GM19468 (cell line): ENCODE measurements at regions not wholly inside any gene's neighbourhood (a gene's known extent, or its start where the extent isn't known, plus 50 kb on each side); places are given as distances from the start of the nearest gene placed in this dataset.
"Not testable (repeated sequence)": the region's sequence is repeated elsewhere in the genome, so short reads cannot be mapped to it uniquely, and the experiment has no call there.

Experiments
- ATAC-seq: cut with Tn5 transposase; IDR thresholded peaks from one replicate; pipeline ENCODE4 v1.9.1; 2021; ENCODE audit warnings: mild to moderate bottlenecking, moderate library complexity, moderate number of reproducible peaks; ENCODE audit not compliant: unreplicated experiment; ENCODE audit errors: extremely low read depth

GRCh38 chr4:58111818-58112217 is 1001.6 kb upstream of the IGFBP7 start:
- no peak for ATAC-seq

GRCh38 chr4:58093352-58093751 is 983.2 kb upstream of the IGFBP7 start:
- no peak for ATAC-seq

GRCh38 chr4:58090539-58090938 is 980.4 kb upstream of the IGFBP7 start:
- no peak for ATAC-seq

GRCh38 chr4:58081356-58081755 is 971.2 kb upstream of the IGFBP7 start:
- ATAC-seq = no peak

GRCh38 chr4:58075724-58076123 is 965.5 kb upstream of the IGFBP7 start:
- no peak for ATAC-seq

GRCh38 chr4:58074382-58074781 is 964.2 kb upstream of the IGFBP7 start:
- ATAC-seq = no peak

GRCh38 chr4:58070726-58071125 is 960.5 kb upstream of the IGFBP7 start:
- no peak for ATAC-seq

- no peak for ATAC-seq
Measured at GRCh38 chr4:58064653-58065052, 954.5 kb upstream of the IGFBP7 start.

- ATAC-seq = no peak
Measured at GRCh38 chr4:58063404-58064160, 953.4 kb upstream of the IGFBP7 start.

GRCh38 chr4:58061967-58062366 is 951.8 kb upstream of the IGFBP7 start:
- ATAC-seq = no peak

- no peak for ATAC-seq
Measured at GRCh38 chr4:58050439-58050838, 940.3 kb upstream of the IGFBP7 start.

GRCh38 chr4:58048491-58048890 is 938.3 kb upstream of the IGFBP7 start:
- no peak for ATAC-seq

GRCh38 chr4:58042176-58042575 is 932.0 kb upstream of the IGFBP7 start:
- no peak for ATAC-seq

- ATAC-seq = no peak
Measured at GRCh38 chr4:57993944-57994343, 883.8 kb upstream of the IGFBP7 start.

- no peak for ATAC-seq
Measured at GRCh38 chr4:57989430-57989829, 879.2 kb upstream of the IGFBP7 start.

GRCh38 chr4:57985161-57985560 is 875.0 kb upstream of the IGFBP7 start:
- ATAC-seq = no peak

GRCh38 chr4:57981123-57981522 is 870.9 kb upstream of the IGFBP7 start:
- no peak for ATAC-seq

- ATAC-seq = no peak
Measured at GRCh38 chr4:57974821-57975220, 864.6 kb upstream of the IGFBP7 start.

- no peak for ATAC-seq
Measured at GRCh38 chr4:57973819-57974218, 863.6 kb upstream of the IGFBP7 start.

- no peak for ATAC-seq
Measured at GRCh38 chr4:57971261-57971660, 861.1 kb upstream of the IGFBP7 start.

- no peak for ATAC-seq
Measured at GRCh38 chr4:57966987-57967760, 857.0 kb upstream of the IGFBP7 start.

- ATAC-seq = not testable (repeated sequence)
Measured at GRCh38 chr4:57965431-57965830, 855.2 kb upstream of the IGFBP7 start.
